PC-3 (cell line): ENCODE measurements at regions not wholly inside any gene's neighbourhood (a gene's known extent, or its start where the extent isn't known, plus 50 kb on each side); places are given as distances from the start of the nearest gene placed in this dataset.

Experiments used
- ATAC-seq: fragments of 200-7000 bp; cut with Tn5 transposase; 2 replicates; pipeline ENCODE4 v1.9.1; 2020; ENCODE audit warnings: mild to moderate bottlenecking, moderate library complexity
- BruUV-seq: library from RNA; stranded (reverse); fragments of 400-500 nt; replicated peaks from 2 replicates; lab custom pipeline; 2021; lab: Mats Ljungman, UMichigan
- CTCF ChIA-PET: fragments of 300-600 bp; sonication (Branson Sonifier 250); formaldehyde crosslinking; loops from one replicate; lab custom pipeline; 2022; ENCODE audit warnings: antibody characterized with exemption; lab: Charles Lee
- POLR2A ChIA-PET: fragments of 300-600 bp; sonication (Branson Sonifier 250); formaldehyde crosslinking; loops from one replicate; lab custom pipeline; 2022; ENCODE audit warnings: antibody characterized with exemption; ENCODE audit not compliant: unreplicated experiment; lab: Charles Lee
- DNase-seq: peaks from one replicate; pipeline ENCODE4 v3.0.0-alpha.2; 2015
- H2AFZ ChIP-seq: fragments of 300-600 bp; sonication (generic); 2 replicates; pipeline ENCODE4 v1.6.0; 2016; ENCODE audit warnings: antibody characterized with exemption, low read length
- H3F3A ChIP-seq: fragments of 300-600 bp; sonication (generic); one replicate; pipeline ENCODE4 v1.6.0; 2017; ENCODE audit warnings: antibody characterized with exemption, low read length, control low read depth, mild to moderate bottlenecking; ENCODE audit not compliant: unreplicated experiment
- H3K27ac ChIP-seq: fragments of 300-600 bp; sonication (generic); 2 replicates; pipeline ENCODE4 v1.5.1; 2016; ENCODE audit warnings: mild to moderate bottlenecking, low read length
- H3K27me3 ChIP-seq: fragments of 300-600 bp; sonication (generic); 2 replicates; pipeline ENCODE4 v1.6.1; 2016; ENCODE audit warnings: low read length, mixed read lengths
- H3K36me3 ChIP-seq: fragments of 300-600 bp; sonication (generic); 2 replicates; pipeline ENCODE4 v1.6.1; 2016; ENCODE audit warnings: low read depth, mixed run types, low read length, mixed read lengths
- H3K4me1 ChIP-seq: fragments of 300-600 bp; sonication (generic); 2 replicates; pipeline ENCODE4 v1.5.1; 2016; ENCODE audit warnings: low read length; ENCODE audit not compliant: insufficient read depth
- H3K4me2 ChIP-seq: fragments of 300-600 bp; sonication (generic); 2 replicates; pipeline ENCODE4 v1.6.0; 2016; ENCODE audit warnings: low read length
- H3K4me3 ChIP-seq: fragments of 300-600 bp; sonication (generic); 2 replicates; pipeline ENCODE4 v1.5.1; 2016; ENCODE audit warnings: mild to moderate bottlenecking, low read length, mixed read lengths
- H3K79me2 ChIP-seq: fragments of 300-600 bp; sonication (generic); 2 replicates; pipeline ENCODE4 v1.6.1; 2017; ENCODE audit warnings: low read length, mixed read lengths
- H3K9ac ChIP-seq: fragments of 300-600 bp; sonication (generic); 2 replicates; pipeline ENCODE4 v1.6.0; 2016; ENCODE audit warnings: mild to moderate bottlenecking, low read length
- H3K9me2 ChIP-seq: fragments of 300-600 bp; sonication (generic); replicated peaks from 2 replicates; pipeline ENCODE4 v1.6.1; 2016; ENCODE audit warnings: mixed run types, low read length, mixed read lengths
- H3K9me3 ChIP-seq: fragments of 300-600 bp; sonication (generic); 2 replicates; pipeline ENCODE4 v1.6.1; 2016; ENCODE audit warnings: low read length, mixed read lengths
- H4K20me1 ChIP-seq: fragments of 300-600 bp; sonication (generic); 2 replicates; pipeline ENCODE4 v1.6.1; 2016; ENCODE audit warnings: low read length, mixed read lengths
- CTCF ChIP-seq: fragments of 300-600 bp; sonication (generic); conservative IDR thresholded peaks from 2 replicates; pipeline ENCODE4 v1.5.1; 2017; ENCODE audit warnings: antibody characterized with exemption, low read depth, mild to moderate bottlenecking, low read length
- EZH2 ChIP-seq: fragments of 300-600 bp; sonication (generic); IDR thresholded peaks from one replicate; pipeline ENCODE4 v1.6.1; 2017; ENCODE audit warnings: antibody characterized with exemption, mild to moderate bottlenecking, low read length; ENCODE audit not compliant: unreplicated experiment
- EZH2phosphoT487 ChIP-seq: fragments of 300-600 bp; sonication (generic); IDR thresholded peaks from 2 replicates; pipeline ENCODE4 v1.6.1; 2018; ENCODE audit warnings: mild to moderate bottlenecking, antibody characterized with exemption, low read length, borderline replicate concordance
- intact Hi-C: fragments of 100-400 bp; cut with micrococcal nuclease; formaldehyde crosslinking; loops from 2 replicates; pipeline ENCODE4 v1.9.0; 2023

- Histone ChIP-seq H3K4me3 (no peak overlapping the region), H3K36me3 (no peaks in the 10 kb centered on the region), H3K4me2 (no peak overlapping the region), H3K9ac (no peak overlapping the region), H3K9me2 (no peaks in the 10 kb centered on the region), H3K9me3 (no peaks in the 10 kb centered on the region), H2AFZ (no peak overlapping the region), H3K79me2 (no peaks in the 10 kb centered on the region), H3K27ac (no peak overlapping the region), H3K27me3 (peaks cover 27% of the 10 kb centered on the region; the same call in 1 of the 2 replicates), H3K4me1 (no peaks in the 10 kb centered on the region), H4K20me1 (no peaks in the 10 kb centered on the region), H3F3A (no peaks in the 10 kb centered on the region)
- no peak for TF ChIP-seq EZH2phosphoT487
- no peak for TF ChIP-seq EZH2
- no peak for TF ChIP-seq CTCF
- ATAC-seq (no peak), DNase-seq (no peak)
- no TSS peak for BruUV-seq
- POLR2A ChIA-PET, result no interaction called here
- intact Hi-C loops, result no loop called here
- CTCF ChIA-PET, result interaction anchor here (0.6 kb wide), 1 partner anchor 200 kb away, joined by 5 read pairs; no protein-coding TSS in a partner anchor
Measured at GRCh38 chr17:68665373-68665772, 64.2 kb upstream of the FAM20A start.

DNA sequence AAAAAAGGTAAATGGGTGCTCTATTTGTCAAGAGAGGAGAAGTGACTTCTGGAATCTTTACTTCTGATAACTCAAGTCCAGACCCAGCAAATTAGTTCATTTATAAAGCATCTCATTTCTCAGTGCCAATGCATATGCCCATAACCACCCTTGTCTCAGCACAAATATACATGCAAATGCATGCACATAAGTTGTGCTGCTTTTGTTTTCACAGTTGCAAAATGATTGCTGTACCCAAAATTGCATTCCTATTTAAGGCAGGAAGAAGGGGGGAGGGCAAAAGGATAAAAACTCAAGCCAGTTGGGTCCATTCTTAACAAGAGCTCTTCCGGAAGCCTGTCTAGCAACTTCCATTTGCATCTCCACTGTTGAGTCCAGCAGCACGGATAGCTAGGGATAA is 61.3 kb upstream of the FAM20A start:
- POLR2A ChIA-PET, result no interaction called here
- no peak overlapping the region for H2AFZ ChIP-seq
- ATAC-seq (no peak), DNase-seq (no peak)
- no peaks in the 10 kb centered on the region for H4K20me1 ChIP-seq
- no TSS peak for BruUV-seq
- CTCF ChIA-PET, result no interaction called here
- H3K27me3 ChIP-seq, result peaks cover 14% of the 10 kb centered on the region; the same call in 1 of the 2 replicates
- no peaks in the 10 kb centered on the region for H3K9me3 ChIP-seq
- no peak for TF ChIP-seq CTCF
- TF ChIP-seq EZH2, result no peak
- TF ChIP-seq EZH2phosphoT487, result no peak
- H3K36me3 ChIP-seq, result no peaks in the 10 kb centered on the region
- H3K9ac ChIP-seq, result no peak overlapping the region
- no peaks in the 10 kb centered on the region for H3K79me2 ChIP-seq
- H3K4me3 ChIP-seq, result no peak overlapping the region
- no peak overlapping the region for H3K4me2 ChIP-seq
- no peaks in the 10 kb centered on the region for H3K9me2 ChIP-seq
- H3F3A ChIP-seq, result no peaks in the 10 kb centered on the region
- H3K27ac ChIP-seq, result no peak overlapping the region
- H3K4me1 ChIP-seq, result no peaks in the 10 kb centered on the region
- intact Hi-C loops, result no loop called here

GRCh38 chr17:68662037-68662432 is 60.9 kb upstream of the FAM20A start:
- ATAC-seq (no peak), DNase-seq (no peak)
- Histone ChIP-seq H2AFZ (no peak overlapping the region), H3K9ac (no peak overlapping the region), H3F3A (no peaks in the 10 kb centered on the region), H3K79me2 (no peaks in the 10 kb centered on the region), H4K20me1 (no peaks in the 10 kb centered on the region), H3K4me3 (no peak overlapping the region), H3K27me3 (0 out of 2 replicates have a peak, but pooled peaks cover 13% of the 10 kb centered on the region), H3K4me1 (no peaks in the 10 kb centered on the region), H3K9me2 (no peaks in the 10 kb centered on the region), H3K4me2 (no peak overlapping the region), H3K36me3 (no peaks in the 10 kb centered on the region), H3K9me3 (no peaks in the 10 kb centered on the region), H3K27ac (no peak overlapping the region)
- ChIA-PET CTCF (no interaction called here), POLR2A (interaction anchor here (0.6 kb wide), 1 partner anchor 47 kb away, joined by 3 read pairs; no protein-coding TSS in a partner anchor)
- no peak for TF ChIP-seq EZH2phosphoT487
- TF ChIP-seq EZH2, result no peak
- intact Hi-C loops, result no loop called here
- no TSS peak for BruUV-seq
